ENCODE measurements at regions not wholly inside any gene's neighbourhood (a gene's known extent, or its start where the extent isn't known, plus 50 kb on each side); places are given as distances from the start of the nearest gene placed in this dataset.

- TF ChIP-seq CTCF (IDR thresholded peaks at IDR 0.05) (no peak), EP300 (IDR thresholded peaks at IDR 0.05) (no peak), POLR2AphosphoS5 (IDR thresholded peaks at IDR 0.05) (no peak), POLR2A (IDR thresholded peaks at IDR 0.05) (no peak)
These were observed 100.2 kb downstream of the C11orf87 start for GRCh38 chr11:109522116-109522755.
